Heart left ventricle (tissue), 16 donors: ENCODE measurements at regions not wholly inside any gene's neighbourhood (a gene's known extent, or its start where the extent isn't known, plus 50 kb on each side); places are given as distances from the start of the nearest gene placed in this dataset.

ENCODE experiments used
- ATAC-seq, 4 donors: fragments of 200-7000 bp; cut with Tn5 transposase; one replicate each; pipeline ENCODE4 v1.9.1; 2020 to 2022; ENCODE audit warnings: moderate library complexity in 4 of 4, mild to moderate bottlenecking in 3 of 4, moderate number of reproducible peaks in 1 of 4
- DNase-seq, 5 donors: peaks; one replicate each; pipeline ENCODE4 v3.0.0-alpha.2; 2020
- H3K27ac ChIP-seq, 12 donors: fragments of 200-600 bp; sonication (generic) in 4 of 12; one replicate each; pipeline versions ENCODE4 v1.5.0 to v1.8.0; 2016 to 2022; ENCODE audit warnings: mild to moderate bottlenecking in 2 of 12
- H3K27me3 ChIP-seq, 9 donors: fragments of 200-600 bp; sonication (generic) in 2 of 9; one replicate each; pipeline versions ENCODE4 v1.5.1 to v1.8.0; 2016 to 2022; ENCODE audit warnings: mild to moderate bottlenecking in 3 of 9
- H3K36me3 ChIP-seq, 9 donors: fragments of 200-600 bp; sonication (generic) in 2 of 9; one replicate each; pipeline versions ENCODE4 v1.5.0 to v1.8.0; 2018 to 2022; ENCODE audit warnings: mild to moderate bottlenecking in 2 of 9
- H3K4me1 ChIP-seq, 12 donors: fragments of 200-600 bp; sonication (generic) in 4 of 12; one replicate each; pipeline versions ENCODE4 v1.5.0 to v1.8.0; 2016 to 2022; ENCODE audit warnings: mild to moderate bottlenecking in 3 of 12
- H3K4me3 ChIP-seq, 12 donors: fragments of 200-600 bp; sonication (generic) in 4 of 12; one replicate each; pipeline versions ENCODE4 v1.5.0 to v1.8.0; 2017 to 2022; ENCODE audit warnings: mild to moderate bottlenecking in 9 of 12, moderate library complexity in 4 of 12
- H3K9me3 ChIP-seq, 12 donors: fragments of 200-600 bp; sonication (generic) in 4 of 12; one replicate each; pipeline versions ENCODE4 v1.5.0 to v1.8.0; 2016 to 2022; ENCODE audit warnings: mild to moderate bottlenecking in 1 of 12
- CTCF ChIP-seq, 12 donors: fragments of 200-600 bp; sonication (generic) in 4 of 12; IDR thresholded peaks; one replicate each; pipeline versions ENCODE4 v1.5.0 to v1.8.0; 2018 to 2022; ENCODE audit warnings: antibody characterized with exemption in 12 of 12, mild to moderate bottlenecking in 5 of 12
- POLR2A ChIP-seq, 2 donors: fragments of 450-650 bp; IDR thresholded peaks; one replicate each; pipeline ENCODE4 v1.6.1; 2017; ENCODE audit warnings: antibody characterized with exemption in 2 of 2, mild to moderate bottlenecking in 2 of 2, moderate library complexity in 2 of 2
- WGBS, 4 donors: extraction: QIAGEN DNeasy Blood & Tissue Kit in 2 of 4; methylation state at CpG; one replicate each; pipeline versions ENCODE4 v1.1.5 to v1.1.7; 2013 to 2018; 5-methylcytosine and 5-hydroxymethylcytosine counted together
- intact Hi-C, 10 donors: fragments of 100-400 bp; cut with DNase I; formaldehyde crosslinking; loops; one replicate each; pipeline versions ENCODE4 v1.11.1 to v1.14.2; 2022
- donor health status: ischemic (EF 13 %, LVEDD 7.1; RV severe dilation, severe dysfunction).
- donor health status: healthy with polysubstance abuse.
- donor health status: DM: no; HTN: yes; CAD: no.
- donor health status: DM: no; HTN: no; CAD: no.
- donor health status: ischemic (EF 25% LVEDD 6.9; RV normal size, moderate dysfunction).
- donor health status: ischemic (EF 25% LVEDD 5.7; RV mildly dilated, moderate dysfunction).
- donor health status: healthy.
- donor health status: DM: yes; HTN: yes; CAD: no.
- donor health status: ischemic (EF 35%, LVEDD 5.7; RV mildly dilated, moderate dysfunction).
- donor health status: nonischemic (EF 11% LVEDD 7.7; RV severe dilation, severe dysfunction).
- donor health status: DM: yes; HTN: yes; CAD: no.
- donor health status: PGD.
- donor health status: ischemic (EF 29% LVEDD 5.4; RV normal size, mild dysfunction).
- donor health status: nonischemic (EF 23%, LVEDD 6.1; RV moderate dilation, normal function).

DNA sequence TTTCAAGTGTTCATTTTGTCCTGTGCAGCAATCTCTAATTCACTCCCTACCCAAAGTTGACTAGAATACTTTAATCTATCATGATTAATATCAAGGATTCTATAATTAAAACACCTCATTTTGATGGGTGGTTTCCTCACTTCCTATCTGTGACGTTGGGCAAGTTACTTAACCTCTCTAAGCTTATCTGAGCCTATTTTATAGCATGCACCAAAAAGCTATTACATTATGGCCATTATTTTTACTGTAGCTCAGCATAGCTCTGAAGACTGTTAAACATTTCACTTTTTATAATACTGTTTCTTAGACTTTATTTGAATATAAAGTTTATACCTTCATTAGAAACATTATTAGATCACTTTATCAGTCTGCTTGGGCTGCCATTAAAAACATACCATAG lies 579.6 kb upstream of the NXPH2 start:
- Histone ChIP-seq H3K4me1 (no peaks in the 10 kb centered on the region), H3K27ac (no peak overlapping the region), H3K27me3 (no peaks in the 10 kb centered on the region), H3K36me3 (no peaks in the 10 kb centered on the region), H3K4me3 (no peak overlapping the region), H3K9me3 (peaks cover 0 to 5% (median 0%) of the 10 kb centered on the region in 12 donors)
- 14 to 19% (median 18%) methylated on average over 1 of the region's 1 CpG for WGBS, 4 donors
- no peak for DNase-seq
- intact Hi-C loops: no loop called here
- ATAC-seq: no peak
- TF ChIP-seq CTCF (IDR thresholded peaks at IDR 0.05) (no peak), POLR2A (IDR thresholded peaks at IDR 0.05) (no peak)

- no peak overlapping the region for H3K27ac ChIP-seq
- TF ChIP-seq CTCF (IDR thresholded peaks at IDR 0.05): no peak
- TF ChIP-seq POLR2A (IDR thresholded peaks at IDR 0.05): no peak
- peaks cover 0 to 10% (median 0%) of the 10 kb centered on the region in 12 donors for H3K9me3 ChIP-seq
- no peak for ATAC-seq
- H3K4me3 ChIP-seq: no peak overlapping the region
- H3K4me1 ChIP-seq: no peaks in the 10 kb centered on the region
- 82 to 86% (median 84%) methylated on average over 3 of the region's 3 CpGs for WGBS, 4 donors
- no peak for DNase-seq
- no peaks in the 10 kb centered on the region for H3K27me3 ChIP-seq
- no peaks in the 10 kb centered on the region for H3K36me3 ChIP-seq
- intact Hi-C loops: no loop called here
Observed at GRCh38 chr2:139357972-139358371, 577.8 kb upstream of the NXPH2 start.

DNA sequence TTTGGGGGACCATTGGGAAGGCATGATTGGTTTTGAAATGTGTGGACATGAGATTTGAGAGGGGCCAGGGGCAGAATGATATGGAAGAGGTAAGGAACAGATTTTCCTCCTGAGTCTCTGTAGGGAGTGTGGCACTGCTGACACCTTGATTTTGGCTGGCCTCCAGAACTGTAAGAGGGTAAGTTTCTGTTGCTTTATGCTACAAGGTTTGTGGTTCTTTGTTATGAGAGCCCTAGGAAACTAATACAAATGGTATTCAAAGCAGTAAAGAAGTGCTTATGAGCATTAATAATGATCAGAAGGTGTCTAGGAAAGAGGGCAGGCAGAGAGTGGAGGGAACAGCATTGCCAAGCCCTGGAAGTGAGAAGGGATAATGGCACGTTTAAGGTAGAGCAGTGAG lies 574.3 kb upstream of the NXPH2 start:
- ATAC-seq (no peak), DNase-seq (no peak)
- H3K4me3 ChIP-seq: no peak overlapping the region
- no peak overlapping the region for H3K27ac ChIP-seq
- H3K36me3 ChIP-seq: no peaks in the 10 kb centered on the region
- H3K9me3 ChIP-seq: peaks cover 0 to 12% (median 0%) of the 10 kb centered on the region in 12 donors
- H3K27me3 ChIP-seq: no peaks in the 10 kb centered on the region
- no peaks in the 10 kb centered on the region for H3K4me1 ChIP-seq
- TF ChIP-seq CTCF (IDR thresholded peaks at IDR 0.05) (no peak), POLR2A (IDR thresholded peaks at IDR 0.05) (no peak)
- intact Hi-C loops: no loop called here
- 55 to 67% (median 66%) methylated on average over 1 of the region's 1 CpG for WGBS, 4 donors

- ATAC-seq: no peak
- Histone ChIP-seq H3K27ac (no peak overlapping the region), H3K4me1 (no peaks in the 10 kb centered on the region), H3K9me3 (peaks cover 0 to 12% (median 0%) of the 10 kb centered on the region in 12 donors), H3K36me3 (no peaks in the 10 kb centered on the region), H3K27me3 (no peaks in the 10 kb centered on the region), H3K4me3 (no peak overlapping the region)
- TF ChIP-seq POLR2A (IDR thresholded peaks at IDR 0.05) (no peak), CTCF (IDR thresholded peaks at IDR 0.05) (no peak)
- no peak for DNase-seq
- intact Hi-C loops: no loop called here
- WGBS, 4 donors: 87 to 93% (median 89%) methylated on average over 1 of the region's 1 CpG
Observed at GRCh38 chr2:139353874-139354273, 573.7 kb upstream of the NXPH2 start.
